ENCODE measurements at regions not wholly inside any gene's neighbourhood (a gene's known extent, or its start where the extent isn't known, plus 50 kb on each side); places are given as distances from the start of the nearest gene placed in this dataset.
"Not testable (repeated sequence)": the region's sequence is repeated elsewhere in the genome, so short reads cannot be mapped to it uniquely, and the experiment has no call there.

GRCh38 chr5:112552216-112552615 is 133.1 kb upstream of the EPB41L4A start:
- TF ChIP-seq CTCF (conservative IDR thresholded peaks at IDR 0.05), result no peak
- no peak overlapping the region for H3K27ac ChIP-seq

GRCh38 chr5:112552791-112553190 is 133.7 kb upstream of the EPB41L4A start:
- H3K27ac ChIP-seq, result no peak overlapping the region
- no peak for TF ChIP-seq CTCF (conservative IDR thresholded peaks at IDR 0.05)

GRCh38 chr5:112554101-112554977 is 135.3 kb upstream of the EPB41L4A start:
- no peak overlapping the region for H3K27ac ChIP-seq
- TF ChIP-seq CTCF (conservative IDR thresholded peaks at IDR 0.05), result no peak

- no peak for TF ChIP-seq CTCF (conservative IDR thresholded peaks at IDR 0.05)
- no peak overlapping the region for H3K27ac ChIP-seq
These were observed 136.1 kb upstream of the EPB41L4A start for GRCh38 chr5:112555197-112555596.

- H3K27ac ChIP-seq, result no peak overlapping the region
- TF ChIP-seq CTCF (conservative IDR thresholded peaks at IDR 0.05), result no peak
These were observed 136.6 kb upstream of the EPB41L4A start for GRCh38 chr5:112555691-112556090.

GRCh38 chr5:112559501-112559900 is 140.4 kb upstream of the EPB41L4A start:
- H3K27ac ChIP-seq, result not testable (repeated sequence)

GRCh38 chr5:112560371-112560770 is 141.3 kb upstream of the EPB41L4A start:
- no peak for TF ChIP-seq CTCF (conservative IDR thresholded peaks at IDR 0.05)
- H3K27ac ChIP-seq, result no peak overlapping the region

- no peak overlapping the region for H3K27ac ChIP-seq
These were observed 144.2 kb upstream of the EPB41L4A start for GRCh38 chr5:112563169-112563826.

More at GRCh38 chr5:112563169-112563826, 144.2 kb upstream of the EPB41L4A start:
- no peak for TF ChIP-seq CTCF (conservative IDR thresholded peaks at IDR 0.05)
